ENCODE measurements at regions not wholly inside any gene's neighbourhood (a gene's known extent, or its start where the extent isn't known, plus 50 kb on each side); places are given as distances from the start of the nearest gene placed in this dataset.

- no peak for TF ChIP-seq CTCF (IDR thresholded peaks at IDR 0.05 in 4 of 5, conservative IDR thresholded peaks at IDR 0.05 in 1 of 5)
- no peak for TF ChIP-seq POLR2A (IDR thresholded peaks at IDR 0.05)
Observed at GRCh38 chr14:37797675-37798074, 202.2 kb downstream of the TTC6 start.
